VCaP (cell line): ENCODE measurements at regions not wholly inside any gene's neighbourhood (a gene's known extent, or its start where the extent isn't known, plus 50 kb on each side); places are given as distances from the start of the nearest gene placed in this dataset.

Source experiments
- H3K27ac ChIP-seq: fragments of 450-650 bp; 2 replicates; pipeline ENCODE4 v1.5.1; 2017
- CTCF ChIP-seq: fragments of 450-650 bp; conservative IDR thresholded peaks from 2 replicates; pipeline ENCODE4 v1.5.1; 2017; ENCODE audit warnings: mild to moderate bottlenecking, moderate library complexity

GRCh38 chr18:45467293-45467692 is 148.0 kb upstream of the SLC14A2 start:
- no peak for TF ChIP-seq CTCF
- no peak overlapping the region for H3K27ac ChIP-seq

GRCh38 chr18:45467945-45468344 is 147.3 kb upstream of the SLC14A2 start:
- TF ChIP-seq CTCF, result no peak

GRCh38 chr18:45478889-45479288 is 136.4 kb upstream of the SLC14A2 start:
- H3K27ac ChIP-seq, result no peak overlapping the region
- no peak for TF ChIP-seq CTCF

More at GRCh38 chr18:45467945-45468344, 147.3 kb upstream of the SLC14A2 start:
- H3K27ac ChIP-seq, result no peak overlapping the region

- no peak overlapping the region for H3K27ac ChIP-seq
- no peak for TF ChIP-seq CTCF
Observed at GRCh38 chr18:45480219-45481015, 134.9 kb upstream of the SLC14A2 start.

GRCh38 chr18:45481821-45482220 is 133.5 kb upstream of the SLC14A2 start:
- no peak overlapping the region for H3K27ac ChIP-seq
- no peak for TF ChIP-seq CTCF

GRCh38 chr18:45482286-45482685 is 133.0 kb upstream of the SLC14A2 start:
- no peak for TF ChIP-seq CTCF
- H3K27ac ChIP-seq, result no peak overlapping the region

- H3K27ac ChIP-seq, result no peak overlapping the region
- no peak for TF ChIP-seq CTCF
Observed at GRCh38 chr18:45487581-45487980, 127.7 kb upstream of the SLC14A2 start.
